GM12892 (cell line): ENCODE measurements at regions not wholly inside any gene's neighbourhood (a gene's known extent, or its start where the extent isn't known, plus 50 kb on each side); places are given as distances from the start of the nearest gene placed in this dataset.

Experiments used
- DNase-seq: peaks from one replicate; pipeline ENCODE4 v3.0.0; 2011; ENCODE audit not compliant: insufficient read length
- FAIRE-seq: peaks from 2 replicates; lab custom pipeline; 2011; peaks lifted over from hg19 to GRCh38; lab: Jason Lieb, UNC
- POLR2A ChIP-seq: IDR thresholded peaks from 2 replicates; pipeline ENCODE4 v1.6.1; 2011; ENCODE audit warnings: low read depth, low read length, control low read depth
- POLR2AphosphoS5 ChIP-seq: IDR thresholded peaks from 2 replicates; pipeline ENCODE4 v1.6.1; 2011; ENCODE audit warnings: low read depth, low read length, control low read depth
- TAF1 ChIP-seq: IDR thresholded peaks from 2 replicates; pipeline ENCODE4 v1.6.1; 2011; ENCODE audit warnings: low read depth, mild to moderate bottlenecking, control low read depth, low read length, borderline replicate concordance

GRCh38 chr1:193868425-193868824 is 682.0 kb upstream of the B3GALT2 start:
- no peak for DNase-seq
- TF ChIP-seq POLR2AphosphoS5 (no peak), POLR2A (no peak), TAF1 (no peak)
- no peak for FAIRE-seq

- DNase-seq, result no peak
- TF ChIP-seq POLR2AphosphoS5 (no peak), POLR2A (no peak), TAF1 (no peak)
- no peak for FAIRE-seq
Observed at GRCh38 chr1:193856261-193856660, 669.8 kb upstream of the B3GALT2 start.

GRCh38 chr1:193850745-193851144 is 664.3 kb upstream of the B3GALT2 start:
- DNase-seq, result no peak
- FAIRE-seq, result no peak
- TF ChIP-seq TAF1 (no peak), POLR2A (no peak)

- no peak for TF ChIP-seq POLR2AphosphoS5
- TF ChIP-seq POLR2A, result no peak
- TF ChIP-seq TAF1, result no peak
- no peak for FAIRE-seq
- DNase-seq, result no peak
Observed at GRCh38 chr1:193846876-193847604, 660.6 kb upstream of the B3GALT2 start.

GRCh38 chr1:193846411-193846810 is 660.0 kb upstream of the B3GALT2 start:
- TF ChIP-seq POLR2AphosphoS5 (no peak), POLR2A (no peak), TAF1 (no peak)
- FAIRE-seq, result no peak
- DNase-seq, result no peak

- no peak for FAIRE-seq
- no peak for DNase-seq
- no peak for TF ChIP-seq TAF1
- TF ChIP-seq POLR2A, result no peak
- no peak for TF ChIP-seq POLR2AphosphoS5
Observed at GRCh38 chr1:193841857-193842256, 655.4 kb upstream of the B3GALT2 start.

- DNase-seq (no peak), FAIRE-seq (no peak)
- TF ChIP-seq POLR2AphosphoS5 (no peak), TAF1 (no peak), POLR2A (no peak)
Observed at GRCh38 chr1:193831465-193831864, 645.1 kb upstream of the B3GALT2 start.

GRCh38 chr1:193827516-193827915 is 641.1 kb upstream of the B3GALT2 start:
- TF ChIP-seq TAF1, result no peak
- FAIRE-seq, result no peak
- DNase-seq, result no peak

GRCh38 chr1:193819376-193819775 is 633.0 kb upstream of the B3GALT2 start:
- no peak for FAIRE-seq

GRCh38 chr1:193807208-193807607 is 620.8 kb upstream of the B3GALT2 start:
- TF ChIP-seq TAF1, result no peak
- no peak for TF ChIP-seq POLR2A
- no peak for TF ChIP-seq POLR2AphosphoS5
- no peak for FAIRE-seq
- no peak for DNase-seq

More at GRCh38 chr1:193819376-193819775, 633.0 kb upstream of the B3GALT2 start:
- no peak for TF ChIP-seq POLR2AphosphoS5
- TF ChIP-seq TAF1, result no peak
- TF ChIP-seq POLR2A, result no peak
- DNase-seq, result no peak

- peak; percentile 21 for FAIRE-seq
- TF ChIP-seq TAF1 (no peak), POLR2A (no peak), POLR2AphosphoS5 (no peak)
- DNase-seq, result no peak
Observed at GRCh38 chr1:193806079-193807048, 620.0 kb upstream of the B3GALT2 start.

- FAIRE-seq, result no peak
- TF ChIP-seq POLR2AphosphoS5 (no peak), POLR2A (no peak), TAF1 (no peak)
- DNase-seq, result no peak
Observed at GRCh38 chr1:193799948-193800690, 613.7 kb upstream of the B3GALT2 start.
